Hematopoietic multipotent progenitor cell treated with erythropoietin and hydrocortisone succinate and interleukin-3 and kit ligand, for 8 days (in vitro differentiated cells): ENCODE measurements at regions not wholly inside any gene's neighbourhood (a gene's known extent, or its start where the extent isn't known, plus 50 kb on each side); places are given as distances from the start of the nearest gene placed in this dataset.
"Not testable (repeated sequence)": the region's sequence is repeated elsewhere in the genome, so short reads cannot be mapped to it uniquely, and the experiment has no call there.

Source experiments
- DNase-seq: peaks from one replicate; pipeline ENCODE4 v3.0.0-alpha.2; 2015

DNA sequence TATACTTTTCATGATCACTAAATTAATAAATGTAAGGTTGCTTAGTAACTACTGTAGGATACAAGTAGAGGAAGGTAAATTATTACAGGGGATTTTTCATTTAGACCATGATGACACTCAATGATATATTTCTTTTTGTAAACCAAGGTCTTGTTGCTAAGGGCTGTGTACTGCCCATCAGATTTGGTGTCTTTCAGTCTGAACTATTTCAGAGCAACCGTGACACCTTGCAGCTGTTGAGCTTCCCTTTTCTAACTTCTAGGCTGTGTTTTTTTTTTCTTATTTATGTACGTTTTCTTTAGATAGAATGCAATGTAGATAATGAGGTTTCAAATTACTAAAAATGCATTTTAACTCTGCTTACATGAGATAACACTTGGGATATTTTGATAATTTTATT, 292.0 kb upstream of the MBL2 start:
- no peak for DNase-seq

DNA sequence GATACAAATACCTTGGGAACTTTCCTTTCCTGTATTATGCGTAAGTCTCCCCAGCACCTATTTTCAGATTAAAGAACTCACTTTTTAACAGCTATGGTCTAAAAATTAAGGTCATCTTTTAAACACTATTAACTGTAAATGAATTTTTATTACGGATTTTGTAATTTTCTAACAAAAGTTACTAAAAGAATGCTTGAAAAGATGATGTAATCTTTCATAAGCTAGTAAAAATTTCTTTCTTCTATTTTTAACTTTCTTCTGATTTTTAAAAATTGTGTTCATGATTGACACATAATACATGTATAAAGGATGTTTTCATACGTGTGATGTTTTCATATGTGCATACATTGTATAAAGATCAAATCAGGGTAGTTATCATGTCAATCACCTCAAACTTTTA, 291.2 kb upstream of the MBL2 start:
- no peak for DNase-seq

DNA sequence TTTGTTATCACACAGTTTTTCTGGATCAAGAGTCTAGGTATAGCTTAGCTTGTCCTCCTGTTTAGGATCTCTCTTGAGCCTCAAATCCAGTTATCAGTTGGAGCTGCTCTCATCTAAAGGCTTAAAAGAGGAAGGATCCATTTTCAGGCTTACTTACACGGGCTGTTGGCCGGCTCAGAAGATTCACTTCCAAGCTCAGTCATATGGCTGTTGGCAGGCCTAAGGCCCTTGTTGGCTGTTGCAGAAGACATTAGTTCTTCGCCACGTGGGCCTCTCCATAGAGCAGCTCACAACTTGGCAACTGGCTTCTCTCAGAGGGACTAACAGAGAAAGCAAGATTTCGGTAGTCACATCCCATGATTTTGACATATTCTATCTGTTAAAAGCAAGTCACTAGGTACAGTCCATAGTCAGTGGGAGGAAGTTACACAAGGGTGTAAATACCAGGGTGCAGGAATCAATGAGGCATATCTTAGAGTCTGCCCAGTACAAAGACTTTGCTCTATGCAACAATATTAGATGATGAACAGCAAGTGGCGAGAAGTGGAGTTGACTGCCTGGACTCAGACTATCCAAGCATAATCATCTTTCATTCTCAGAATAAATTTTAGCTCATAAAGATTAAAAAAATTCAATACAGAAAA, 280.1 kb upstream of the MBL2 start:
- no peak for DNase-seq

DNA sequence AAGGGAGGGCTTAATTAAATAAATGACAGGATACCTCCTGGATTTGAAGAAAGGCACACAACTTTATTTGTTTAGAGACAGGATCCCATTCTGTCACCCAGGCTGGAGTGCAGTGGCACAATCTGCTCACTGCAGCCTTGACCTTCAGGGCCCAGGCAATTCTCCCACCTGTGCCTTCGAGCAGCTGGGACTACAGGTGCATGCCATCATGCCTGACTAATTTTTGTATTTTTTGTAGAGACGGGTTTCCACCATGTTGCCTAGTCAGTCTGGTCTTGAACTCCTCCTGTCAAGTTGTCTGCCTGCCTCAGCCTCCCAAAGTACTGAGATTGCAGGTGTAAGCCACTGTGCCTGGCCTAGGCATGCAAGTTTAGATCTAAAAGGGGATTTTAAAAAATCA, 272.7 kb upstream of the MBL2 start:
- no peak for DNase-seq

DNA sequence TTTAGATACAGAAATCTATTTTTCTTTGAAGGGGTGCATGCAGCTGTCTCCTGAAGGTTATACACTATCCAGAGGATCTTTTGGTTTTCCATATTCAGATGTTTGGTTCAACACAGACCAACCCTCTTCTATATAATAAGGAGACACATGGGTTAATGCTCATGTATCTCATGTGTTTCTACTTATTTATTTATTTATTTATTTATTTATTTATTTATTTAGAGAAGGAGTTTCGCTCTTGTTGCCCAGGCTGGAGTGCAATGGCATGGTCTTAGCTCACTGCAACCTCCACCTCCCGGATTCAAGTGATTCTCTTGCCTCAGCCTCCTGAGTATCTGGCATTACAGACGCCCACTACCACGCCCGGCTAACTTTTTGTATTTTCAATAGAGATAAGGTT, 263.2 kb upstream of the MBL2 start:
- not testable (repeated sequence) for DNase-seq

DNA sequence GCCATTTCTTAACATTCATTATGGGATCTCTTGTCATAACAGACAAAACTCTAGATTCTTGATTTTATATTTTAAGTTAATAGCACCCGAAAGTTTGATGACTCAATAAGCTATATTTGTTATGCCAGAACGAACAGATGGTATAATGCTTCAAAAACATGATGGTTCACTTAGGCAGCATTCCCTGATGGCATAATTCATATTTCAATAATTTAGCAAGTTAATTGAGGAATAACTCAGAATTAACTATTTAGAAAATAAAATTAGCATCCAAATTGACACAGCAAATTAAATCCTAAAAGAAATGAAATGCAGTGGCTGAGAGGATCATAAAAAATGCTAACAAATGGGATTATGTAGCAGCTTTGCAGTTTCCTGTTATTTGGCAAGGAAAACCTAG, 260.8 kb upstream of the MBL2 start:
- DNase-seq: no peak

DNA sequence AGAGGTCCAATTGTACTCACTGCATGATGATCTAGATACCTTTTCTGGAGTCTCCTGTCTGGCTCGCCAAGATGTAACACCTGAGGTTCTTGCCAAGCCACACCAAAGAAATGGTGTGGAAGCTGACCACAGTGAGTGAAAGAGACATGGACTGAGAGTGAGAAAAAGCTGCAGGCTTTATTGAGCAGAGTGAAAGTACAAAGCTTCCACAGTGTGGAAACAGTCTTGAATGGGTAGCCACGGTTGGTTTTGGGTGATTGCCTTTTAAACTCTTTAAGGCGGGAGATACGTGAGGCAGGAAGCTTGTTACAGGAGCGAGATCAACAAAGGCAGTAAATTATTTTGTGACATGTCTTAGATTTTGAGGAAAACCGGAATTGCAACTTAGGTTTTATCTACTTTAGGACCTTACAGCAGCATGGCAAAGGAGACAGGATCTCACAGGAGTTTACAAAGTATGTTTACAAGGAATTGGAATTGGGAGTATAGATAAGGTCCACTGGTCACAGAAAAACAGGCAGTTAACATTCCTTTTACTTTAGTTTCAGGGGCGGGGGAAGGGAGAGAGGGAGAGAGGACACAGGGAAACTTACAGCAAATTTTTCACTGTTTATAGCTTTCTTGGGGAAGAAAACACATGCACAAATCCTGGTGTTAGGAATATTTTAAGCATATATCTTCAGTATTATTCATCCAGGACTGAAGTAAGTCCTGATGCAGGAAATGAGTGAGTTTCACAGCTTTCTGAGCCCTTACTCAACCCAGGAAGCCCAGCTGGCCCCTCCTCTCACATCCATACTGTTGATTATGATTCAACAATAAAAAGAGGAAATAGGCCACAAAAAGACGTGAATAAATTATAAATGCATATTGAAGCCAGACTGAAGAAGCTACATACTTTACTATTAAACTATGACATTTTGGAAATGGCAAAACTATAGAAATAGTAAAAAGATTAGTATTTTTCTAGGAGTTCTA, 257.6 kb upstream of the MBL2 start:
- DNase-seq: not testable (repeated sequence)

DNA sequence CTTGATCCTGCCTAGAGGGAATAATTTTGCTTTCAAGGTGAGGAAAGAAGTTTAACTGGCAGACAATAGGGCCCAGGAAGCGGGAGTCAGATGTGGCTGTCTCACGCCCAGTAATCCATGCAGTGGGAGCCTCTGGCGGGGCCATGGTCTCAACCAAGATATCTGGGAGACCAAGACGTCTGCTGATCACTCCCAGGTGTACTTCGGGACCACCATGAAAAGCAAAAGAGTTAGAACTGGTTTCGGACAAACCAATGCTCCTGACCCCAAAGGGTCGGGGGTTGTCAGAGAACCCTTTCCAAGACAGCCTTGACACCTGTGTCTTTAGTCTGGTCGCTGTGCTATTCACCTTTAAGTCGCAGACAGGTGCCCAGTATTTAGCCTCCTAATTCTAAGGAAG, 256.9 kb upstream of the MBL2 start:
- DNase-seq: no peak

DNA sequence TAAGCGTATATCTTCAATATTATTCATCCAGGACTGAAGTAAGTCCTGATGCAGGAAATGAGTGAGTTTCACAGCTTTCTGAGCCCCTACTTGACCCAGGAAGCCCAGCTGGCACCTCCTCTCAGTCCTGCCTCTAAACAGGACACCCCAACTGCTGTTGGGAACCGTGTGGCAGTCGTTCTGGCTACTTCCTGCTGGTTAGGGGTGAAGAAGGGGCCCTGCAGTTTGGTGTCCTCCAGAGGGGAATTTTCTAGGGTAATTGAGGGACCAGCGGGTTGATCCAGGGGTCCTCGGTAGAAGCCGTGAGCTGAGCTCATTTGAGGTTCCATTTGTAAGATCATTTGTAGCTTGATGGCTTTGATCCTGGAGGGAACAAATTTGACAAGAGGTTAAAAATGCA, 253.2 kb upstream of the MBL2 start:
- DNase-seq: not testable (repeated sequence)

DNA sequence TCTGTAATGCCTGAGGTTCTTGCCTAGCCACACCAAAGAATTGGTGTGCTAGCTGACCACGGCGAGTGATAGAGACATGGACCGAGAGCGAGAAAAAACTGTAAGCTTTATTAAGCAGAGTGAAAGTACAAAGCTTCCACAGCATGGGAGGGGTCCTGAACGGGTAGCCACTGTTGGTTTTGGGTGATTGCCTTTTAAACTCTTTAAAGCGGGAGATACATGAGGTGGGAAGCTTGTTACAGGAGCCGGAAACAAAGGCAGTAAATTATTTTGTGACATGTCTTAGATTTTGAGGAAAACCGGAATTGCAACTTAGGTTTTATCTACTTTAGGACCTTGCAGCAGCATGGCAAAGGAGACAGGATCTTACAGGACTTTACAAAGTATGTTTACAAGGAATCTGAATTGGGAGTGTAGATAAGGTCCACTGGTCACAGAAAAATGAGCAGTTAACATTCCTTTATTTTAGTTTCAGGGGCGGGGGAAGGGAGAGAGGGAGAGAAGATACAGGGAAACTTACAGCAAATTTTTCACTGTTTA, 252.7 kb upstream of the MBL2 start:
- DNase-seq: no peak

DNA sequence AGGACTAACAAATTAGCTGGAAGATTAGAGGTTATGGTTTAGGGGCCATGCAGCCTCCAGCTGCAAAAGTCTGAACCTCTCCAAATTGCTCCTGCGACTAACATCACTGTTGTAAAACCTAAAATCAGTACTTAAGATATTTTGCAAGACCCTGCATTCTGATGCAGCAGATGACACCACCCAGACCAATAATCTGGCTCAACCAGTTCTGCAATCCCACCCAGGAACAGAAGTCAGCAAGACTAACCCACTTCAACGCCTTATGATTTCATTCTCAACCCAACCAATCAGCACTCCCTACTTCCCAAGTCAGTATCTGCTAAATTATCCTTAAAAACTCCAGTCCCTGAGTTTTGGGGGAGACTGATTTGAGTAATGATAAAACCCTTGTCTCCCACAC, 250.8 kb upstream of the MBL2 start:
- DNase-seq: no peak

DNA sequence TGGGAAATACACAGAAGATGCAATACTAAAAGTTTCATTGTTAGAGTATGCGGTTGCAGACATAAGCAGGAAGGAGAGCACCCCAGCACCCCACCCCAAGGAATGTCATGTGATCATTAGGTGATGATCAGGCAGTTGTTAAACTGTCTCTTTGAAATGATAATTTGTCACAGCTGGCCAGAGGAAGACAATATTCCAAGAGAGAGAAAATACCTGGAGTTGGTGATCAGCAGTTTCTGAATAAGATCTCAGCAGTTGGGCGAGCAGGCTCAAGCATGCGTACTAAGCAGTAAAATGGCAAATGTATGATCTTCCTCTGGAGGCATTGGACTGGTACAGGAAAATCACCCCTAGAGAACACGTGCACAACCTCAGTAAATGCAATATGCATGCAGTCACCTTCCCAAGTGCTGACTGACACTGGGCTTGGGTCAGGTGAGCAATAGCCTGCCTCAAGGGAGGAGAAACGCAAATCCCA, 250.1 kb upstream of the MBL2 start:
- no peak for DNase-seq

DNA sequence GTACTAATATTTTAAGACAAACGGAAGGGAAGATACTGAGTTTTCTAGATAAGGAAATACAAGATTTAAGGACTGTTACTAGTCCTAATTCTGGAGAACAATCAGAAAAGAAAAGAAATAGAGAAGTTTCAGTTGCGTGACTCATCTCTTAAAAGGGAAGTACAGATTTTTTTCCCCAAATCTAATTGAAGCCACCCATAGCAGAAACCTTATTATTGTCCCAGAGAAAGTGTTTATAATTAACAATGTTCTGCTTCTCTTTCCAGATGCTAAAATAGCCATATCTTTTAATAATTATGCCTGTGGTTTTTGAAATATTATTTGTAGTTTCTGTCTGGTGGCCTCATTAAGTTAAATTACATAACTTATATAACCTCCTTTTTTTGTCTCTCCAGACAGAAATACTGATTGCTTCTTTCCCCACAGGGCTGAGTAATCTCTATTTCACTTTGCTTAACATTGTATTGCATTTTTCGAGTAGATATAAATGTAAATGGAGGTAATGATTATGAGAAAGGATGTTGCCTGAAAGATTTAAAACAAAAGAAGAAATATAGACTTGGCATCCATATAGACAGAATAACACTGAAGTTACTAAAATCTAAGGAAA, 240.7 kb upstream of the MBL2 start:
- DNase-seq: no peak

DNA sequence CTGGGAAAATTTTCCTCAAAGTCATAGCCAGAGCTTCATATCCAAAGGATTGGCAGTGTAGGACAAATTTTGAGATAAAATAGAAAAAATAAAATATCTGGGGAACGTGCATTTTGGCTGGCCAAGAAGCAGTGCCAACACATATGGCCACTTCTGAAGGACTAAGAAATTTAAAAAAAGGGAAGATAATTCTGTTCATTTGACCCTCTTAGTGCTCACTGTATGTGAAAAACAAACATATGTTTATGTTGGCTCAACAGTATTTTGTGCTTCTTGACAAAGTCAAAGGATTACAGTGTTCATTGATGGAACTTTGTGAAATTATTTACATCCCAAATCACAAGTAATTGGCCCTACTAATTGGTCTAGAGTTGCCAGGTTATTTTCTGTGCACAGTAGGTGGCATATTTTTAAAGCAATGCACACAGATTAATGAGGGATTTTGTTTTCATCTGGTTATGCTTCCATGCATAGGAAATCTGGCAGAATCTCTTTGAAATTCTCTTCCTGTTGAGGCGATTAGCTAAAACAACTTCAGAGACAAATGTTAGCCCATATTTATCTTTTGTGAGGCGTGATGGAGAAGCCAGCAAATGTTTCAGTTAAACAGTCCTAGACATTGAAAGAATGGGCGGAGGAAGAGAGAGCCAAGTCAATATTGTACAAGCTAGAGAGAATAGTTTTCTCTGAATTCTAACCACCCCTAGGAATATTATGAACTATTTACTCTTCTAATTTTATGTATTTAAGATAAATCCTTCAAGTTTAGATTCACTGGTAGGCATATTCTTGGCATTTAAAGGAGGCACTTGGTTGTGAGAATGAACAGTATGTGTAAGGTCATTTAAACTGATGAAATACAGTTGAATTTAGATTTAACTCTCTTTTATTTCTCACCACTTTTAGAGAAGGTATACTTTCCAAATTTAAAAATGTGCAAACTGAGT, 237.7 kb upstream of the MBL2 start:
- no peak for DNase-seq

DNA sequence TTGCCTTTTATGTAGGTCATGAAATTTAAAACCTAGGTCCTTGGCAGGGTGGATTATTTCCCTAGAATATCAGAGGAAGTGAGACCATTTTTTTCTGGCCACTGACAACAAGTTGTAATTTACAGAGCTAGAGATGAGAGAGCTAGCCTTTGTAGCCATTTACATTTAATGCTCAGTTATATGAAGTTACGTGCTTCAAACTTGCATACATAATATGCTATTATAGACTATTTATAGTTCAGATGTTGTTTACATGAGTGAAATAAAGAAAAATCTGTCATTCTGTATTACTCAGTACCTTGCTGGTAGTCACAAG, 234.9 kb upstream of the MBL2 start:
- DNase-seq: no peak

DNA sequence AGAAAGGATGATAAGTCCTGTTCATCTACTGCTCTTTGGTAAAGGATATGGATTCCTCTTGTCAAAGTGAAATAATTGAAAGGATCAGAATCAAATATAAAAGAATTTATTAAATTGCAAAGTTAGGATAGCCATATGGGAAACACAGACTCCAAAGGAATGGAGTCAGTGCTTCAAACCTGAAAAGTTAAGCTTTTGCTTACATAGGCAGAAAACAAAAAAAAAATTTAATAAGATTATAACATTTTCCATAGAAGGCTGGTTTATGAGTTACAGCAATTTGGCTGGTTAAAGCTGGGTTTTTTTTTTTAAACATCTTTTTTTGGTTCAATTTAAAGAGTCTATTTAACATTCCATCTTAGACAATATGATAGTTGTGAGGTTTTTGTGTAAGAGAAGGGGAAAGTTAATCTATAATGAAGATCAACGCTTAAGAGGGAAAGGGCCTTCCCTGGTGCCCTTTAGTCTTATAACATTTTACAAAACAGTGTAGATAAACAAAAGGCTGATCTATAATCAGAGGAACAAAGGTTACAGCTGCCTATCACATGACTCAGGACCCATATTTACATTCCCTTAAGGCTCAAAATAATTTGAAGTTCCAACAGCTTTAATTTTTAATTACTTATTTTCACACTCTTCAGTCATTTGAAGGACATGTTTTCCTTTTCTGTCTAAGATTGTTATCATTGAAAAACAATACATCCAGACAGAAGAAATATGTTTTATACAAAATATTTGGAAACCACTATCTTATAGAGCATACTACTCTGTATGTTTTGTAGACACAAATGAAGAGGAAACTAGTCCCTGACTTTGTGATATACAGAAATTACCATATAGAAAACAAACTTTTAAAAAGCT, 234.3 kb upstream of the MBL2 start:
- DNase-seq: no peak

DNA sequence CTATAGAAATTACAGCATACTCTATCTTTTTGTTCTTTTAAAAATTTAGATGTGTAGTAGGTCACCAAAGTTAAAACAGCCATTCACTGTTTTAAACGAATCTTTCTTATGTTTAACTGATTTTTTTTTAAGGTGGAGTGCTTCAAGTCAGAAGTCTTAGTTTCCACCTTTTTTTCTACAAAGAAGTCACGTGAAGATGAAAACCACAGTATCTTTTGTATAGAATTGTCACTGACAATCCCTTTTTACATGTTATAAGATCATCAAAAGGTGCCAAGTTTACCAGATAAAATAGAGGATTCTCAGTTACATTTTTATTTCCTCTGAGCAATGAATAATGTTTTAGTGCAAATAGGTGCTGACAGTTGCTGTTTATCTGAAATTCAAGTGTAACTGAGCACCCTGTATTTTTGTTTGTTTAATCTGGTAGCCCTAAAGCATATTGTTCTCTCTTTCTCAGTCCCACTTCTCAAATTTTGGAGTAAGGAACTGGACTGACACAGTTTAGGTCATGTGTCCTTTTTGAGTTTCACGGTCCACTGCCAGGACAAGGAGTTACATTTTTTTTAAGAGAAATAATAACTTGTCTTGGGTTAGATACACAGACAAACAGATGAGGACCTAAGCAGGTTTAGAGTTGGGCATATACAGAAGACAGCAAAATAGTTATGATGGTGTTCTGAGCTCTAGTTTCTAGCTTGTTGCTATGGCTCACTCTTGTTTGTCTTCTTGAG, 233.2 kb upstream of the MBL2 start:
- DNase-seq: no peak

DNA sequence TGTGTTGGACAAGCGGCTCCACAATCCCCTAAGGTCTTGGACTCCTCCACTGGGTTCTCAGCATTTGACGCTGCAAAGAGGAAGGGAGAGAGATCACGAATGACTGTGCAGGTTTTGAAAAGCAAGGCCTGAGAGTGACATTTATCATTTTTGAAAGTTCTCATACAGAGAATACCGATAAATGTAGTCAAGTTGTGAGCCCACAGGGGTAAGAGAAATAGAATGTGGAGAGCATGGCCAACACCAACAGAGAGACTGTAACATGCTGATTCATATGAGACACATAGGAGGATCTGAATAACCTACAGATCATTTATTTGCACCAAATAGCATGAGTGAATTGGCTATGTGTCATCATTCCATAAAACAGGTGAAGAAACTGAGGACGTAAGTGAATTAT, 230.5 kb upstream of the MBL2 start:
- no peak for DNase-seq

DNA sequence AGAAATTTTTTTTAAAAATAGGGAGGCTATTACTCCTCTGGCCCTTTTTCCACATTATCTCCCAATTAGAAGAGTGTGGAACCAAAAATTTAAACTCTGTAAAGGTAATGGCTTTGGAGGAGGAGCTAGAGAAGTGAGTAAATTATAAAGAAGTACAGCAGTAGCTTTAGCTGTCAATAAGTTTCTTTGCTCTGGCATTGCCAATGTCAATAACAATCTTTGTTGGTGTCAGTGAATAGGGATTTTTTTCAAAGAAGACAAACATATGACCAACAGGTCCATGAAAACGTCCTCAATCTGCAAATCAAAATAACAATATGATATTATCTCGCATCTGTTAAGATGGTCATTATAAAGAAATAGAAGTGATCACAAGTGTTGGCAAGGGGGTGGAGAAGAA, 227.1 kb upstream of the MBL2 start:
- no peak for DNase-seq

DNA sequence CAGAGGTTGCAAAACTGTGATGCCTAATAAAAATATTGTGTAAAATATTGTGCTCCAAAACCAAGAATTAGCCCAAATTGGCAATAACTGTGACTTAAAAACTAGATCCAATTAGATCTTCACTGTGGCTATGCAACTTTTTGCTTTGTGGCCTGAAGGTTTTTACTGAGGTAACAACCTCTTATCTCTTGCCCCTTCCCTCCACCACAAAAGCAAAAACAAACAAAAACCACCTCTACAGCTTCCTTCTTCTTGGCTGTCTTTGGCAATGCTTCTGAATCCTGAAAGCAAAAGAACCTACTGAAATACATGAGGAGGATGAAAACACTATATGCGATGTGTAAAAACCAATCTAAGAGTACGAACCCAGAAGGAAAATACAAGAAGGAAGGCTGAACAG, 226.7 kb upstream of the MBL2 start:
- DNase-seq: no peak

DNA sequence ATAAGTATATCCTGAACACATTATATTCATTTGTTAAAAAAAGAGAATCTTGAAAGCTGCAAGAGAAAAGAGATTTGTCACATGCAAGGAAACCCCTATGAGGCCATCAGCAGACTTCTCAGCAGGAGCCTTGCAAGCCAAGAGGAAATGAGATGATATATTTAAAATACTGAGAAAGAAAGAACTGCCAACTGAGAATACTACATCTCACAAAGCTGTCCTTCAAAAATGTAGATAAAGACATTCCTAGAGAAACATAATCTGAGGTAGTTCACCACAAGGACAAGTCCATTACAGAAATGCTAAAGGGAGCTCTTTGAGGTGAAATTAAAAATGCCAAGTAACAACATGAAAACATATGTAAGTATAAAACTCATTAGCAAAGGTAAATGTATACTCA, 224.4 kb upstream of the MBL2 start:
- DNase-seq: no peak
